K562 (cell line): ENCODE measurements at regions not wholly inside any gene's neighbourhood (a gene's known extent, or its start where the extent isn't known, plus 50 kb on each side); places are given as distances from the start of the nearest gene placed in this dataset.

Experiments used
- ATAC-seq: fragments of 200-7000 bp; cut with Tn5 transposase; 3 replicates; pipeline ENCODE4 v1.9.1; 2020; ENCODE audit warnings: moderate library complexity
- BruUV-seq: library from RNA; stranded (reverse); fragments of 400-500 nt; replicated peaks from 2 replicates; lab custom pipeline; 2021; lab: Mats Ljungman, UMichigan
- CTCF ChIA-PET: fragments of 300-600 bp; formaldehyde crosslinking; extraction: SDS; loops from one replicate; lab custom pipeline; 2021; ENCODE audit warnings: low intra/inter-chr PET ratio; lab: Yijun Ruan, JAX
- POLR2A ChIA-PET: fragments of 300-600, 350-650 bp; sonication (Branson Sonifier 250); formaldehyde crosslinking; extraction: SDS; loops from one replicate; lab custom pipeline; 2021; ENCODE audit warnings: antibody characterized with exemption, inconsistent platforms; lab: Yijun Ruan, JAX
- DNase-seq, 4 experiments: peaks; one replicate each; pipeline versions ENCODE4 v3.0.0 to v3.0.0-alpha.2; 2011 to 2018; ENCODE audit warnings: low spot score in 3 of 4, mixed read lengths in 3 of 4; ENCODE audit errors: extremely low read depth in 1 of 4
- FAIRE-seq: peaks from 2 replicates; lab custom pipeline; 2011; peaks lifted over from hg19 to GRCh38; lab: Jason Lieb, UNC
- H2AFZ ChIP-seq: 2 replicates; pipeline ENCODE4 v1.6.0; 2011; ENCODE audit warnings: low read depth, low read length, control low read depth, inconsistent platforms
- H3K27ac ChIP-seq: fragments of 200-600 bp; 3 replicates; pipeline ENCODE4 v1.8.0; 2011; ENCODE audit warnings: low read depth, mild to moderate bottlenecking, control low read depth, inconsistent platforms, low read length, moderate library complexity, mixed read lengths; ENCODE audit errors: extremely low read depth
- H3K27me3 ChIP-seq, 2 experiments: fragments of 300-600 bp in 1 of 2; 2 replicates in 1 of 2; 3 replicates in 1 of 2; pipeline versions ENCODE4 v1.6.0 to v1.8.0; 2011; ENCODE audit warnings: inconsistent platforms in 2 of 2, low read length in 2 of 2, mild to moderate bottlenecking in 1 of 2, mixed read lengths in 1 of 2, moderate library complexity in 1 of 2; ENCODE audit not compliant: control insufficient read depth in 2 of 2, insufficient read depth in 2 of 2
- H3K36me3 ChIP-seq: fragments of 300-600 bp; 3 replicates; pipeline ENCODE4 v1.8.0; 2011; ENCODE audit warnings: mild to moderate bottlenecking, low read length, inconsistent platforms; ENCODE audit not compliant: control insufficient read depth, insufficient read depth
- H3K4me1 ChIP-seq, 2 experiments: fragments of 200-600 bp in 1 of 2; replicated peaks in 1 of 2; 2 replicates in 1 of 2; 3 replicates in 1 of 2; pipeline versions ENCODE4 v1.5.1 to v1.8.0; 2011; ENCODE audit warnings: inconsistent platforms in 2 of 2, low read length in 2 of 2, mild to moderate bottlenecking in 1 of 2, mixed read lengths in 1 of 2, moderate library complexity in 1 of 2; ENCODE audit not compliant: control insufficient read depth in 2 of 2, insufficient read depth in 2 of 2
- H3K4me2 ChIP-seq: 2 replicates; pipeline ENCODE4 v1.6.1; 2011; ENCODE audit warnings: low read length, control low read depth, inconsistent platforms, mixed read lengths; ENCODE audit not compliant: insufficient read depth
- H3K4me3 ChIP-seq: fragments of 200-600 bp; sonication (generic), shearing (Covaris generic); 2 replicates; pipeline ENCODE4 v1.5.1; 2016; ENCODE audit warnings: control low read depth, inconsistent platforms
- H3K79me2 ChIP-seq: fragments of 200-600 bp; 3 replicates; pipeline ENCODE4 v1.8.0; 2011; ENCODE audit warnings: low read length, inconsistent platforms; ENCODE audit not compliant: control insufficient read depth, insufficient read depth
- H3K9ac ChIP-seq, 2 experiments: 2 replicates each; pipeline versions ENCODE4 v1.6.0 to v1.6.1; 2011; ENCODE audit warnings: low read depth in 2 of 2, low read length in 2 of 2, control low read depth in 1 of 2, inconsistent platforms in 1 of 2, mild to moderate bottlenecking in 1 of 2, mixed read lengths in 1 of 2; ENCODE audit not compliant: insufficient read depth in 1 of 2
- H3K9me1 ChIP-seq: one replicate; pipeline ENCODE4 v1.6.0; 2011; ENCODE audit warnings: inconsistent platforms, mild to moderate bottlenecking, low read length, moderate library complexity; ENCODE audit not compliant: control insufficient read depth, insufficient read depth
- H3K9me3 ChIP-seq: replicated peaks from 2 replicates; pipeline ENCODE4 v1.5.1; 2011; ENCODE audit warnings: low read depth, low read length, inconsistent platforms; ENCODE audit not compliant: control insufficient read depth, insufficient read depth
- H4K20me1 ChIP-seq: replicated peaks from 2 replicates; pipeline ENCODE4 v1.6.1; 2011; ENCODE audit warnings: low read length, inconsistent platforms, mixed read lengths; ENCODE audit not compliant: control insufficient read depth, insufficient read depth
- BDP1 ChIP-seq: IDR thresholded peaks from 3 replicates; pipeline ENCODE4 v1.6.1; 2011; ENCODE audit not compliant: insufficient read length, insufficient read depth
- CBX3 ChIP-seq, 2 experiments: IDR thresholded peaks; 1 replicate in 1 of 2; 2 replicates in 1 of 2; pipeline ENCODE4 v1.6.1; 2012; ENCODE audit warnings: inconsistent platforms in 2 of 2, low read length in 2 of 2, borderline replicate concordance in 1 of 2, control low read depth in 1 of 2
- CTBP1 ChIP-seq: fragments of 450-650 bp; IDR thresholded peaks from 2 replicates; pipeline ENCODE4 v1.6.1; 2016; ENCODE audit warnings: borderline replicate concordance
- FOXJ3 ChIP-seq: sonication (generic); formaldehyde crosslinking; IDR thresholded peaks from 2 replicates; pipeline ENCODE4 v1.4.0; 2020; ENCODE audit warnings: mild to moderate bottlenecking, missing genetic modification reagents
- GTF2E2 ChIP-seq: fragments of 200-800 bp; sonication (Bioruptor generic); IDR thresholded peaks from 2 replicates; pipeline ENCODE4 v1.6.1; 2016; ENCODE audit warnings: missing genetic modification characterization, missing compliant biosample characterization
- HDAC3 ChIP-seq: fragments of 450-650 bp; IDR thresholded peaks from 2 replicates; pipeline ENCODE4 v1.6.1; 2018; ENCODE audit warnings: borderline replicate concordance, mild to moderate bottlenecking, moderate library complexity; ENCODE audit not compliant: partially characterized antibody
- HDAC8 ChIP-seq: fragments of 450-650 bp; IDR thresholded peaks from 2 replicates; pipeline ENCODE4 v1.6.1; 2016; ENCODE audit warnings: mild to moderate bottlenecking, missing genetic modification characterization, moderate library complexity, missing compliant biosample characterization
- HDGF ChIP-seq: fragments of 450-650 bp; IDR thresholded peaks from 2 replicates; pipeline ENCODE4 v1.6.1; 2016
- HMGN3 ChIP-seq: IDR thresholded peaks from 2 replicates; pipeline ENCODE4 v1.6.1; 2011; ENCODE audit warnings: borderline replicate concordance, low read depth, mild to moderate bottlenecking, mixed read lengths, low read length; ENCODE audit not compliant: insufficient read length; ENCODE audit errors: extremely low read depth
- PATZ1 ChIP-seq: fragments of 250-450 bp; sonication (Bioruptor Pico); IDR thresholded peaks from 2 replicates; pipeline ENCODE4 v1.5.0; 2020; ENCODE audit warnings: mild to moderate bottlenecking, borderline replicate concordance
- PURB ChIP-seq: sonication (generic); formaldehyde crosslinking; IDR thresholded peaks from 2 replicates; pipeline ENCODE4 v1.9.0; 2021; ENCODE audit warnings: low read depth, mild to moderate bottlenecking, missing genetic modification reagents
- RREB1 ChIP-seq: fragments of 250-450 bp; sonication (Bioruptor Pico); IDR thresholded peaks from 2 replicates; pipeline ENCODE4 v1.4.0; 2020
- SRSF9 ChIP-seq: fragments of 200-400 bp; formaldehyde crosslinking; IDR thresholded peaks from 2 replicates; pipeline ENCODE4 v1.6.1; 2017; ENCODE audit warnings: low read depth, low read length, borderline replicate concordance
- TRIM25 ChIP-seq: fragments of 450-650 bp; IDR thresholded peaks from 2 replicates; pipeline ENCODE4 v1.7.0; 2016; ENCODE audit warnings: borderline replicate concordance
- ZNF23 ChIP-seq: fragments of 250-450 bp; sonication (Bioruptor Pico); IDR thresholded peaks from 2 replicates; pipeline ENCODE4 v1.4.0; 2020; ENCODE audit warnings: mild to moderate bottlenecking
- WGBS: fragments of 100-300 bp; shearing (Covaris generic); methylation state at CpG from one replicate; pipeline ENCODE4 v1.1.6; 2016; ENCODE audit warnings: low coverage, mixed read lengths; ENCODE audit not compliant: insufficient coverage; ENCODE audit errors: missing lambda C conversion rate; 5-methylcytosine and 5-hydroxymethylcytosine counted together
- in situ Hi-C: fragments of 300-500 bp; cut with MboI; formaldehyde crosslinking; loops from 4 replicates; pipeline ENCODE4 v1.15.0; 2018; ENCODE audit warnings: inconsistent platforms, mixed read lengths
- intact Hi-C: fragments of 100-400 bp; cut with micrococcal nuclease; formaldehyde crosslinking; loops from 2 replicates; pipeline ENCODE4 v1.14.2; 2022

GRCh38 chr3:127053450-127053849, 70.5 kb downstream of the PLXNA1 start:
- FAIRE-seq, result no peak
- H3K9ac ChIP-seq, result no peak overlapping the region
- POLR2A ChIA-PET, result no interaction called here
- TF ChIP-seq HDAC3, result no peak
- TF ChIP-seq RREB1 (CRISPR knock-in tag), result no peak
- TF ChIP-seq TRIM25, result no peak
- no peak for TF ChIP-seq PATZ1 (CRISPR knock-in tag)
- TF ChIP-seq BDP1, result no peak
- TF ChIP-seq HDGF, result no peak
- no peak for TF ChIP-seq CBX3 (IDR thresholded peaks at IDR 0.05; ENCODE audit: borderline replicate concordance in 1 of 2, low read length in 2 of 2)
- TF ChIP-seq FOXJ3 (CRISPR knock-in tag), result no peak
- TF ChIP-seq ZNF23 (CRISPR knock-in tag), result no peak
- no peak for TF ChIP-seq SRSF9
- no peak for TF ChIP-seq CTBP1
- TF ChIP-seq HDAC8 (tag), result no peak
- no peak for TF ChIP-seq PURB (CRISPR knock-in tag)
- TF ChIP-seq GTF2E2, result no peak
- no peak for TF ChIP-seq HMGN3

More at GRCh38 chr3:127053450-127053849, 70.5 kb downstream of the PLXNA1 start:
- Histone ChIP-seq H3K4me1 (no peaks in the 10 kb centered on the region; a peak in 1 of 5 replicates), H3K4me3 (no peak overlapping the region), H3K36me3 (no peaks in the 10 kb centered on the region), H3K79me2 (no peaks in the 10 kb centered on the region), H3K9me1 (no peaks in the 10 kb centered on the region), H4K20me1 (no peaks in the 10 kb centered on the region), H3K4me2 (no peak overlapping the region), H3K9me3 (no peaks in the 10 kb centered on the region; the same call in 1 of the 2 replicates), H3K27ac (no peak overlapping the region), H2AFZ (no peak overlapping the region), H3K27me3 (0 out of 5 replicates have a peak, but pooled peaks cover 0 to 4% of the 10 kb centered on the region in 2 experiments)
- intact Hi-C loops, result no loop called here
- in situ Hi-C loops, result no loop called here
- CTCF ChIA-PET, result no interaction called here
- ATAC-seq, result no peak
- BruUV-seq, result no TSS peak
- 2% methylated on average over 4 of the region's 5 CpGs for WGBS
- DNase-seq, result no peak
